ENCODE measurements at regions not wholly inside any gene's neighbourhood (a gene's known extent, or its start where the extent isn't known, plus 50 kb on each side); places are given as distances from the start of the nearest gene placed in this dataset.

GRCh38 chr2:145919477-145919876 is 1399.6 kb upstream of the ZEB2 start:
- H3K27ac ChIP-seq: no peak overlapping the region
- H3K36me3 ChIP-seq: no peaks in the 10 kb centered on the region
- no peak overlapping the region for H3K4me3 ChIP-seq
- TF ChIP-seq POLR2A (IDR thresholded peaks at IDR 0.05): no peak
- TF ChIP-seq, protein P1, sequence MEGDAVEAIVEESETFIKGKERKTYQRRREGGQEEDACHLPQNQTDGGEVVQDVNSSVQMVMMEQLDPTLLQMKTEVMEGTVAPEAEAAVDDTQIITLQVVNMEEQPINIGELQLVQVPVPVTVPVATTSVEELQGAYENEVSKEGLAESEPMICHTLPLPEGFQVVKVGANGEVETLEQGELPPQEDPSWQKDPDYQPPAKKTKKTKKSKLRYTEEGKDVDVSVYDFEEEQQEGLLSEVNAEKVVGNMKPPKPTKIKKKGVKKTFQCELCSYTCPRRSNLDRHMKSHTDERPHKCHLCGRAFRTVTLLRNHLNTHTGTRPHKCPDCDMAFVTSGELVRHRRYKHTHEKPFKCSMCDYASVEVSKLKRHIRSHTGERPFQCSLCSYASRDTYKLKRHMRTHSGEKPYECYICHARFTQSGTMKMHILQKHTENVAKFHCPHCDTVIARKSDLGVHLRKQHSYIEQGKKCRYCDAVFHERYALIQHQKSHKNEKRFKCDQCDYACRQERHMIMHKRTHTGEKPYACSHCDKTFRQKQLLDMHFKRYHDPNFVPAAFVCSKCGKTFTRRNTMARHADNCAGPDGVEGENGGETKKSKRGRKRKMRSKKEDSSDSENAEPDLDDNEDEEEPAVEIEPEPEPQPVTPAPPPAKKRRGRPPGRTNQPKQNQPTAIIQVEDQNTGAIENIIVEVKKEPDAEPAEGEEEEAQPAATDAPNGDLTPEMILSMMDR (IDR thresholded peaks at IDR 0.05): no peak
- no peak for TF ChIP-seq EP300 (IDR thresholded peaks at IDR 0.05)
- H3K27me3 ChIP-seq: no peaks in the 10 kb centered on the region
- DNase-seq: no peak
- intact Hi-C loops (cut with DNase I): no loop called here
- H3K9me3 ChIP-seq: no peaks in the 10 kb centered on the region
- peaks cover 3% of the 10 kb centered on the region for H3K4me1 ChIP-seq (ENCODE audit: insufficient read depth)
- 51 to 54% (median 52%) methylated on average over 2 of the region's 2 CpGs for WGBS, 3 donors

DNA sequence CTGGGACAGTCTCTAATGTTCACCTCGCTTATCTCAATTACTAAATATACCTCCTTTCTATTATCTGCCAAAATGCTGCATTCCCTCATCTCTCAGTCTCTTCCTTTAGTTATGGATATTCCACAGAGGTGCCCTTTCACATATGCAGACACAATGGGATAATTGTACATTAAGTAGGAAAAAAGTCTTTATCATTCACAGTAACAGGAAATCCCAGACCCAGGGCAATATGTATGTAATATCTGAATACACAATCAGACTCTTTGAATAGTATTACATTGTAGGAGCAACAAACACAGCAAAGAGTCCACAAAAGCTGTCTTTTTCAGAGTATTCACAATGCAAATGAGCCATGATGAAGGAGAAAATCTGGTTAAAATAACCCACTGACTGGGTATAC is 1399.0 kb upstream of the ZEB2 start:
- Histone ChIP-seq H3K4me1 (ENCODE audit: insufficient read depth) (peaks cover 3% of the 10 kb centered on the region), H3K9me3 (no peaks in the 10 kb centered on the region), H3K27ac (no peak overlapping the region), H3K27me3 (no peaks in the 10 kb centered on the region), H3K36me3 (no peaks in the 10 kb centered on the region), H3K4me3 (no peak overlapping the region)
- intact Hi-C loops (cut with DNase I): no loop called here
- TF ChIP-seq POLR2A (IDR thresholded peaks at IDR 0.05) (no peak), EP300 (IDR thresholded peaks at IDR 0.05) (no peak)
- WGBS, 3 donors: 45 to 49% (median 48%) methylated on average over 1 of the region's 1 CpG
- no peak for DNase-seq

- no peaks in the 10 kb centered on the region for H3K36me3 ChIP-seq
- H3K4me3 ChIP-seq: no peak overlapping the region
- intact Hi-C loops (cut with DNase I): no loop called here
- DNase-seq: no peak
- no peaks in the 10 kb centered on the region for H3K27me3 ChIP-seq
- H3K4me1 ChIP-seq (ENCODE audit: insufficient read depth): peaks cover 3% of the 10 kb centered on the region
- no peaks in the 10 kb centered on the region for H3K9me3 ChIP-seq
- TF ChIP-seq, protein P1 (IDR thresholded peaks at IDR 0.05): no peak
- no peak for TF ChIP-seq POLR2A (IDR thresholded peaks at IDR 0.05)
- TF ChIP-seq EP300 (IDR thresholded peaks at IDR 0.05): no peak
- WGBS, 3 donors: 95 to 96% (median 95%) methylated on average over 5 of the region's 5 CpGs
- H3K27ac ChIP-seq: no peak overlapping the region
These were observed 1396.9 kb upstream of the ZEB2 start for GRCh38 chr2:145916799-145917198.

DNA sequence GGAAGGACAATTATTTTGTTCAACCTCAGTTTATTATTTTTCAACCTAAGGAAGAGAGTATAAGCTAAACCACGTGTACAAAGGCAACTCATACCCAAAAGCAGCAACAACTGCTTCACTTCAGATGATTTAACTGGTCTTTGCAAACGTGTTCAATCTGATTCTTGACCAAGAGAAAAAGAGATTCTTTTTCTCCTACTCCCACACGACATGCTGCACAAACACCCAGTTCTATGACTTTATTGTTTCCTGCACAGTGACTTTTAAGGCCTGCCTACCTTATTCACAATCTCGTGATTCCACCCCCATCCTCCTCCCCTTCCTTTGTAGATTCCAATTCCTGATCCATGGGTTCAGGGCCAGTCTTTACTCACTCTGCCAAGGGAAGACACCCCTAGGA is 1394.8 kb upstream of the ZEB2 start:
- no peak overlapping the region for H3K27ac ChIP-seq

GRCh38 chr2:145910416-145910815 is 1390.5 kb upstream of the ZEB2 start:
- DNase-seq: no peak
- Histone ChIP-seq H3K4me1 (ENCODE audit: insufficient read depth) (no peaks in the 10 kb centered on the region), H3K36me3 (no peaks in the 10 kb centered on the region), H3K27ac (no peak overlapping the region), H3K27me3 (no peaks in the 10 kb centered on the region), H3K4me3 (no peak overlapping the region), H3K9me3 (no peaks in the 10 kb centered on the region)
- intact Hi-C loops (cut with DNase I): no loop called here
- TF ChIP-seq, protein P1 (IDR thresholded peaks at IDR 0.05): no peak
- TF ChIP-seq POLR2A (IDR thresholded peaks at IDR 0.05) (no peak), EP300 (IDR thresholded peaks at IDR 0.05) (no peak)
- 87 to 96% (median 93%) methylated on average over 4 of the region's 4 CpGs for WGBS, 3 donors

More for the DNA sequence above, 1394.8 kb upstream of the ZEB2 start:
- TF ChIP-seq EP300 (IDR thresholded peaks at IDR 0.05) (no peak), POLR2A (IDR thresholded peaks at IDR 0.05) (no peak)
- TF ChIP-seq, protein P1 (IDR thresholded peaks at IDR 0.05): no peak
- H3K9me3 ChIP-seq: no peaks in the 10 kb centered on the region
- H3K4me1 ChIP-seq (ENCODE audit: insufficient read depth): peaks cover 3% of the 10 kb centered on the region
- no peak for DNase-seq
- no peaks in the 10 kb centered on the region for H3K27me3 ChIP-seq
- WGBS, 3 donors: 62 to 67% (median 64%) methylated on average over 4 of the region's 4 CpGs
- H3K36me3 ChIP-seq: no peaks in the 10 kb centered on the region
- H3K4me3 ChIP-seq: no peak overlapping the region
- intact Hi-C loops (cut with DNase I): no loop called here
